ENCODE measurements at regions not wholly inside any gene's neighbourhood (a gene's known extent, or its start where the extent isn't known, plus 50 kb on each side); places are given as distances from the start of the nearest gene placed in this dataset.

DNA sequence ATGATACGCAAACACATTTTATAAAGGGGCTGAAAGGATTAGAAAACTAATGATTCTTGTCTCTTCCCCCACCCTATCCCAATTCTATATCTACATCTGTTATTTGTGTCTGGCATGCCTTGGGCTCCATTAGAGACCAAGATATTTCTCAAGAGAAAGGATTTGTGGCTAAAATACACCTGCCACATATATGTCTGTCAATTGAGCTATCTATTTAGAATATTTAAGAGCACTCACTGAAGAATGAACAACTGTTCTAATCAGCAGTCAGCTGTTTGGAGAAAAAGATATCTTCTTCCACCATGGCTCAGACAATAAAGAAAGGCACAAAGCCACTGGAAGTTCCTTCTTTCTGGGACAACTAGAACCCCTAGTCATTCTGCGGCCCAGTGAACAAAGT, 61.7 kb upstream of the LRRN1 start:
- TF ChIP-seq EZH2 (IDR thresholded peaks at IDR 0.05; ENCODE audit: borderline replicate concordance, low read depth, low read length, poor library complexity, severe bottlenecking), result no peak
- TF ChIP-seq, protein P1, sequence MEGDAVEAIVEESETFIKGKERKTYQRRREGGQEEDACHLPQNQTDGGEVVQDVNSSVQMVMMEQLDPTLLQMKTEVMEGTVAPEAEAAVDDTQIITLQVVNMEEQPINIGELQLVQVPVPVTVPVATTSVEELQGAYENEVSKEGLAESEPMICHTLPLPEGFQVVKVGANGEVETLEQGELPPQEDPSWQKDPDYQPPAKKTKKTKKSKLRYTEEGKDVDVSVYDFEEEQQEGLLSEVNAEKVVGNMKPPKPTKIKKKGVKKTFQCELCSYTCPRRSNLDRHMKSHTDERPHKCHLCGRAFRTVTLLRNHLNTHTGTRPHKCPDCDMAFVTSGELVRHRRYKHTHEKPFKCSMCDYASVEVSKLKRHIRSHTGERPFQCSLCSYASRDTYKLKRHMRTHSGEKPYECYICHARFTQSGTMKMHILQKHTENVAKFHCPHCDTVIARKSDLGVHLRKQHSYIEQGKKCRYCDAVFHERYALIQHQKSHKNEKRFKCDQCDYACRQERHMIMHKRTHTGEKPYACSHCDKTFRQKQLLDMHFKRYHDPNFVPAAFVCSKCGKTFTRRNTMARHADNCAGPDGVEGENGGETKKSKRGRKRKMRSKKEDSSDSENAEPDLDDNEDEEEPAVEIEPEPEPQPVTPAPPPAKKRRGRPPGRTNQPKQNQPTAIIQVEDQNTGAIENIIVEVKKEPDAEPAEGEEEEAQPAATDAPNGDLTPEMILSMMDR (conservative IDR thresholded peaks at IDR 0.05; ENCODE audit: low read depth, low read length), result no peak

All from A673 (cell line).